ENCODE measurements at regions not wholly inside any gene's neighbourhood (a gene's known extent, or its start where the extent isn't known, plus 50 kb on each side); places are given as distances from the start of the nearest gene placed in this dataset.

GRCh38 chr16:87172632-87173031, 144.6 kb downstream of the C16orf95 start:
- no peak for TF ChIP-seq CTCF (IDR thresholded peaks at IDR 0.05)
- TF ChIP-seq ZFX (IDR thresholded peaks at IDR 0.05; ENCODE audit: borderline replicate concordance), result no peak

Data from 22Rv1 (cell line).